ENCODE measurements at regions not wholly inside any gene's neighbourhood (a gene's known extent, or its start where the extent isn't known, plus 50 kb on each side); places are given as distances from the start of the nearest gene placed in this dataset.

DNA sequence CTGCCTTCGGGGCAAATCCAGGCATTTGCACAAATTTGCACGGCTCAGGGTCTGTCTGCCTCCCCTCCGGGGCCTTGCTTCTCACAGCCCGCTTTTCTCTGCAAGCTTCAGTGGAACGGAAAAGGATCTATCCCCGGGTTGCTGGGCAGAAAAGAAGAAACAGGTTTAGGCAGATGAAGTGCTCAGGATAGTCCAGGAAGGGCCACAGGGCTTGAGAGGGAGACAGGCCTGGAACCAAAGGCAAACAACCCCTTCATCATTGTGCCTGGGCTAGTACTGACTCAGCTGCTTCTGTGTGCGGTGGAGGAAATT is 347.8 kb upstream of the TNP1 start:
- H3K27me3 ChIP-seq = peaks cover 0 to 89% (median 0%) of the 10 kb centered on the region in 7 donors
- WGBS, 2 donors = 94 to 97% methylated on average over 7 of the region's 7 CpGs
- ATAC-seq (no peak), DNase-seq (no peak)
- no peak overlapping the region for H3K27ac ChIP-seq
- intact Hi-C loops (cut with DNase I) = no loop called here
- peaks cover 0 to 15% (median 0%) of the 10 kb centered on the region in 11 donors for H3K9me3 ChIP-seq
- H3K36me3 ChIP-seq = no peaks in the 10 kb centered on the region
- TF ChIP-seq, protein P1, sequence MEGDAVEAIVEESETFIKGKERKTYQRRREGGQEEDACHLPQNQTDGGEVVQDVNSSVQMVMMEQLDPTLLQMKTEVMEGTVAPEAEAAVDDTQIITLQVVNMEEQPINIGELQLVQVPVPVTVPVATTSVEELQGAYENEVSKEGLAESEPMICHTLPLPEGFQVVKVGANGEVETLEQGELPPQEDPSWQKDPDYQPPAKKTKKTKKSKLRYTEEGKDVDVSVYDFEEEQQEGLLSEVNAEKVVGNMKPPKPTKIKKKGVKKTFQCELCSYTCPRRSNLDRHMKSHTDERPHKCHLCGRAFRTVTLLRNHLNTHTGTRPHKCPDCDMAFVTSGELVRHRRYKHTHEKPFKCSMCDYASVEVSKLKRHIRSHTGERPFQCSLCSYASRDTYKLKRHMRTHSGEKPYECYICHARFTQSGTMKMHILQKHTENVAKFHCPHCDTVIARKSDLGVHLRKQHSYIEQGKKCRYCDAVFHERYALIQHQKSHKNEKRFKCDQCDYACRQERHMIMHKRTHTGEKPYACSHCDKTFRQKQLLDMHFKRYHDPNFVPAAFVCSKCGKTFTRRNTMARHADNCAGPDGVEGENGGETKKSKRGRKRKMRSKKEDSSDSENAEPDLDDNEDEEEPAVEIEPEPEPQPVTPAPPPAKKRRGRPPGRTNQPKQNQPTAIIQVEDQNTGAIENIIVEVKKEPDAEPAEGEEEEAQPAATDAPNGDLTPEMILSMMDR (IDR thresholded peaks at IDR 0.05) = no peak
- peaks cover 0 to 7% (median 0%) of the 10 kb centered on the region in 9 donors for H3K4me1 ChIP-seq
- H3K4me3 ChIP-seq = no peak overlapping the region

DNA sequence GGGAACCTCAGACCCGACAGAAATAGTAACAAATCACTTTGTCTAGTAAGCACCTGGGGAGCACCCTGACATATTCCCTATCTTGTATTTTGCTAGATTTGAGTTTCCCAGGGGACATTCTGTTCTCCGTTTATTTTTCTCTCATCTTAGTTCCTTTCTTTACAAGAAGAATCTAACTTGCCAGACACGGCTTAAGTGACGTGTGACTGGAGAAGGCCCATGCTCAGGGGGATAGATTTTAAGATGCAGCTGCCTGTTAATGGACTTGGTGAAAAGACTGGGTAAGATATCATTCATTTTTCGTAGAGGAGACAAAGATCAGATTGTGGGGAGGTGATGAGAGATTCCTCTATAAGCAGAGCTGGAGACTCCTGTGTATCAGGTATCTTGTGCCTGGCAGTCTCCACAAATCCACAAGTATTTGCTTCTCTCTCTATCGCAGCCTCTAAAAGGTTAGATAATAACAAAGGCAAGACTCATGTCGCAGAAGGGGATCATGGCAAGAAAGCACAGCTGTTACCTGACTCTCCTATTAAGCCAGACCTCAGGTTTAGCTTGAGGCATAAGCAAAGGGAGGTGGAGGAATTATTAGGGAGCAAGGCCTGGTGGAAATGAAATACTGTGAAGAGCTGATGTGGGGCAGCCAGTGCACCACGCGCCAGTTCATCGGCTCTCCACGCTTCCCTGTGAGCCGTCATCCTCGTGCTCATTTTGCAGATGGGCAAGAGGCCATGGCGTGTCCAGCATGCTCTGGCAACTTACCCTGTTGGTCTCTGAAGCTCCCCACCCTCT is 347.2 kb upstream of the TNP1 start:
- no peak for DNase-seq
- intact Hi-C loops (cut with DNase I) = no loop called here
- Histone ChIP-seq H3K4me3 (no peak overlapping the region), H3K4me1 (peaks cover 0 to 7% (median 0%) of the 10 kb centered on the region in 9 donors), H3K27ac (no peak overlapping the region), H3K27me3 (peaks cover 0 to 88% (median 0%) of the 10 kb centered on the region in 7 donors), H3K36me3 (no peaks in the 10 kb centered on the region), H3K9me3 (peaks cover 0 to 15% (median 0%) of the 10 kb centered on the region in 11 donors)
- WGBS, 2 donors = 82 to 86% methylated on average over 14 of the region's 14 CpGs
- ATAC-seq = peak in 1 of 8 donors; percentile 17
- TF ChIP-seq, protein P1 (IDR thresholded peaks at IDR 0.05) = no peak

DNA sequence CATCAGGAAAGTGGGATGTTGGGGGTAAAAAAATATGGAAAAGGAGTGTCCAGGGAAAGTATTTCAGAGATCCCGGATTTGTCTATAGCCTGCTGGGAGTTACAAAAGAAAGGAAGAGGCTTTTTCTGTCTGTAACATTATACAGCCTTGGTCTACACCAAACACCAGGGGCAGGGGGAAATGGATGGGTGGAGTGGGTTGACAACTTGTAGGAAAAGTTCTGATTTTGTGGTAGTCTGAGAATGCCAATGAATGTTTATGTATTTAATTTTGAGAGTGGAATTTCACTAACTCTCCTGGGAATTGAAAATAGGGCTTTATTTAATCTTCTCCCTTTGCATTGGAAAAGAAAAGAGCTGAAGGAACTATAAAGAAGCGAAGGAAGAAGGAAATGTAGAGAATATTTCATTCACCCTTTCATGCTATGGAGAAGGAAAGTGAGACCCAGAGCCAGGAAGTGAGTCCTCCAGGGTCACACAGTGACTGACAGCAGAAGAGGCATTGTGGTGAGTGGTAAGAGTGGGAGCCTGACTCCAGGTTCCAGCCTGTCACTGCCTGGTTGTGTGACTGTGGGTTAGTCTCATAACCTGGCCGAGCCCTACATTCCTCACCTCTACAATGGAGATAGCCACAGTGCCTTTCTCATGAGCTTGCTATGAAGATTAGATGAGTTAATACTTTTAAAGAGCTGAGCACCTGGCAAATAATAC is 346.3 kb upstream of the TNP1 start:
- 81 to 86% methylated on average over 3 of the region's 3 CpGs for WGBS, 2 donors
- H3K4me1 ChIP-seq = peaks cover 0 to 7% (median 0%) of the 10 kb centered on the region in 9 donors
- TF ChIP-seq, protein P1 (IDR thresholded peaks at IDR 0.05) = no peak
- no peaks in the 10 kb centered on the region for H3K36me3 ChIP-seq
- peaks cover 0 to 15% (median 0%) of the 10 kb centered on the region in 11 donors for H3K9me3 ChIP-seq
- DNase-seq (no peak), ATAC-seq (no peak)
- H3K27me3 ChIP-seq = peaks cover 0 to 87% (median 0%) of the 10 kb centered on the region in 7 donors
- intact Hi-C loops (cut with DNase I) = no loop called here
- H3K27ac ChIP-seq = no peak overlapping the region
- H3K4me3 ChIP-seq = no peak overlapping the region

DNA sequence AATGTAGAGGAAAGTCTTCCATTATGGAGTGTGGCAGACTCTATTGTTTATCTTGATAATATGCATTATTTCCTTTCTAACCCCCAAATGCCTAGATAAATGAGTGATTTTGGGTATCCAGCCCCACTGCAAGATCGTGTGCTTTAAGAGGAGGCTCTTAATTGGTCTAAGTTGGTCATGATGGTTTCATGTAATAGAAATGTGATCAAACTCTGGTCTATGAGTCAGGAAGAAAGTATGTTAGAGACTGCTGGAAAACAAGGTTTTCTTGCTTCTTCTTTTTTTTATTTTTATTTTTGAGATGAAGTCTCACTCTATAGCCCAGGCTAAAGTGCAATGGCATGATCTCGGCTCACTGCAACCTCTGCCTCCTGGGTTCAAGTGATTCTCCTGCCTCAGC is 344.5 kb upstream of the TNP1 start:
- H3K4me3 ChIP-seq = no peak overlapping the region
- TF ChIP-seq, protein P1 (IDR thresholded peaks at IDR 0.05) = no peak
- H3K36me3 ChIP-seq = no peaks in the 10 kb centered on the region
- H3K4me1 ChIP-seq = peaks cover 0 to 7% (median 0%) of the 10 kb centered on the region in 9 donors
- WGBS, 2 donors = 86 to 88% methylated on average over 2 of the region's 2 CpGs
- DNase-seq = no peak
- intact Hi-C loops (cut with DNase I) = no loop called here
- H3K27me3 ChIP-seq = peaks cover 0 to 79% (median 0%) of the 10 kb centered on the region in 7 donors
- ATAC-seq = no peak
- peaks cover 0 to 15% (median 0%) of the 10 kb centered on the region in 11 donors for H3K9me3 ChIP-seq
- H3K27ac ChIP-seq = no peak overlapping the region
